ENCODE measurements at regions not wholly inside any gene's neighbourhood (a gene's known extent, or its start where the extent isn't known, plus 50 kb on each side); places are given as distances from the start of the nearest gene placed in this dataset.

DNA sequence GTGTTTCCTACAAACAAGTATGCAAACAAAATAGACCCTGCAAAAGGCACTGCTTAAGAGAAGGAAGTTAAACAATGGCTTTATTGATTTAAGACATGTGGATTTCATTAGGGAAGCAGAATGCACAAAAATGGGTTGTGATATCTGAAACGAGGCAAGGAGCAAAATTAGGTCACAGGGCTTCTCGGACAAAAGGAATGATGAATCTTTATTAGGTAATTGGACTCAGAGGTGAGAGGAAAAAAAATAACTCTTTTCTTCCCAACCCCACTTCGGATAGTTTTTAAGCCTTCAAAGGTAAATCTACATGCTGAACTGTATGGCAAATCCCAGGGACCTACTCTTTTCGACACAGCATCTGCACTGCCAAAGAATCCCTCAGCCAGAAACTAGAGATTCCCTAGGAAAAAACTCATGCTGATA lies 183.0 kb upstream of the TAB2 start:
- TF ChIP-seq, protein P1, sequence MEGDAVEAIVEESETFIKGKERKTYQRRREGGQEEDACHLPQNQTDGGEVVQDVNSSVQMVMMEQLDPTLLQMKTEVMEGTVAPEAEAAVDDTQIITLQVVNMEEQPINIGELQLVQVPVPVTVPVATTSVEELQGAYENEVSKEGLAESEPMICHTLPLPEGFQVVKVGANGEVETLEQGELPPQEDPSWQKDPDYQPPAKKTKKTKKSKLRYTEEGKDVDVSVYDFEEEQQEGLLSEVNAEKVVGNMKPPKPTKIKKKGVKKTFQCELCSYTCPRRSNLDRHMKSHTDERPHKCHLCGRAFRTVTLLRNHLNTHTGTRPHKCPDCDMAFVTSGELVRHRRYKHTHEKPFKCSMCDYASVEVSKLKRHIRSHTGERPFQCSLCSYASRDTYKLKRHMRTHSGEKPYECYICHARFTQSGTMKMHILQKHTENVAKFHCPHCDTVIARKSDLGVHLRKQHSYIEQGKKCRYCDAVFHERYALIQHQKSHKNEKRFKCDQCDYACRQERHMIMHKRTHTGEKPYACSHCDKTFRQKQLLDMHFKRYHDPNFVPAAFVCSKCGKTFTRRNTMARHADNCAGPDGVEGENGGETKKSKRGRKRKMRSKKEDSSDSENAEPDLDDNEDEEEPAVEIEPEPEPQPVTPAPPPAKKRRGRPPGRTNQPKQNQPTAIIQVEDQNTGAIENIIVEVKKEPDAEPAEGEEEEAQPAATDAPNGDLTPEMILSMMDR (IDR thresholded peaks at IDR 0.05; ENCODE audit: extremely low read depth, missing control alignments) = no peak
- DNase-seq (ENCODE audit: low spot score) = no peak

DNA sequence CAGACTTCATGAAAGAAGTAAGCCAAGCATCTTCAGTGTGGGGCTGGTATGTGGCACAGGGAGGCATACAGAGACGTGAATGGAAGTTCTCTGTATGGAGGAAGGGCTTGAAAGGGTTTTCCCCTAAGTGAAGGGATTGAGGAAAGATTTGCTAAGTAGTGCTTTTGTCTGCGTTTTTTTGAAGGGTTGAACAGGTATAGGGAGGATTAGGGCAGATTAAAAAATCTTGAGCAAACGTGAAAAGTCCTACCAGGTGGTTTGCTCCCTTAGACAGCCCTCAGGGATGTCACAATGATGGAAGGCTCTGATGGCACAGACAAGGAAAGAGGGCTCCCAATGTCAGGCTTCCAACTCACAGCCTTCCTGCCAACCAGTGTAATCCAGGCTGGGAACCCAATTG lies 181.7 kb upstream of the TAB2 start:
- TF ChIP-seq, protein P1 (IDR thresholded peaks at IDR 0.05; ENCODE audit: extremely low read depth, missing control alignments) = no peak
- DNase-seq (ENCODE audit: low spot score) = no peak

DNA sequence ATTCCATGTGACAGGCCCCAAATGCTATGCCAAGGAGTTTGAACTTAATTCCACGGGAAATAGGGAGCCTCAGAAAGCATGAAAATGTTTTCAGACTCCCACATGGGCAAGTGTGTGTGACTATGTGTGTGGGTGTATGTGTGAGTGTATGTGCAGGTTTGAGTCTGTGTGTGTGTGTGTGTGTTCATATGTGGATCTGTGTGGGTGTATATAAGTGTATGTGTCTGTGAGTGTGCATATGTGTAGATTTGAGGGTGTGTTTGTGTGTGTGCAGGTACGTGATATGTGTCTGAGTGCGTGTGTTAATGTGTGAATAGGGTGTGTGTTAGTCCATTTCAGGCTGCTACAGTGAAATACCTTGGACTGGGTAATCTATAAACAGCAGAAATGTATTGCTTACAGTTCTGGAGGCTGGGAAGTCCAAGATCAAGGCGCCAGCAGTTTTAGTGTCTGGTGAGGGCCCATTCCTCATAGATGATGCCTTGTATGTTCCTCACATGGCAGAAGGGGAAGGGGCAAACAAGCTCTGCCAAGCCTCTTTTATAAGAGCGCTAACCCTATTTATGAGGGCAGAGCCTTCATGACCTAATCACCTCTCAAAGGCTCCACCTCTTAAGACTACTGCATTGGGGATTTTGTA lies 181.1 kb upstream of the TAB2 start:
- TF ChIP-seq, protein P1 (IDR thresholded peaks at IDR 0.05; ENCODE audit: extremely low read depth, missing control alignments) = no peak
- no peak for DNase-seq (ENCODE audit: low spot score)

DNA sequence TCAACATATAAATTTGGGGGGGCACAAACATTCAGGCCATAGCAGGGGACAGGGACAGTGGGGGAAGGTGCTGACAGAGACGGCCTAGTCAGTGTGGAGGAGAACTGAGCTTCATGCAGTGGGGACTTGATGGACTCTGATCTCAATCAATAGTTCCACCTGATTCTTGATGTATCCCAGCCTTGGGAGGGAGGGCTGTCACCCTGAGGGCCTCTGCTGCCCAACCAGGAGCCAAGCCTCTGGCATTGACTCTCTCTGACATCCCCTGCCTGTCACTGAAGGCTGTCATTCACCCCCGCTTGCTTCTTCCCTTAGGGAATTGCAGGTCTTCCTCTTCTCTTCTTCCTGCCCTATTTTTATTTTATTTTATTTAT lies 180.6 kb upstream of the TAB2 start:
- TF ChIP-seq, protein P1 (IDR thresholded peaks at IDR 0.05; ENCODE audit: extremely low read depth, missing control alignments) = no peak
- no peak for DNase-seq (ENCODE audit: low spot score)

DNA sequence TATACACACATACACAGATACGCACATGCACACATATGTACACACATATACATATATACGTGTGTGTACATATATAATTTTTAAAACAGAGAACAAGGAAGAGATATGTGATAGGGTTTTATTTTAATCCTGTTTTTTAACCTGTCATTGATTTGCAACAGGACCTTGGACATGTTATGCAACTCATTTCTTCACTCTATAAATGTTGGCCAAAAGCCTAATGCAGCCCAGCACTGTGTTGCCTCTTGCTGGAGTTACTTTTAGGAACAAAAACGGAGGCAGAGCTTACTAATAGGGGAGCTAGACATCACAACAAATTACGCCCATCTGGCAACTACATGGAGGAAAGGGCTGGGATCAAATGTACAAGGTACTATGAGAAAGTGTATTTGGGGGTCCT lies 179.9 kb upstream of the TAB2 start:
- DNase-seq (ENCODE audit: low spot score) = no peak
- TF ChIP-seq, protein P1 (IDR thresholded peaks at IDR 0.05; ENCODE audit: extremely low read depth, missing control alignments) = no peak

DNA sequence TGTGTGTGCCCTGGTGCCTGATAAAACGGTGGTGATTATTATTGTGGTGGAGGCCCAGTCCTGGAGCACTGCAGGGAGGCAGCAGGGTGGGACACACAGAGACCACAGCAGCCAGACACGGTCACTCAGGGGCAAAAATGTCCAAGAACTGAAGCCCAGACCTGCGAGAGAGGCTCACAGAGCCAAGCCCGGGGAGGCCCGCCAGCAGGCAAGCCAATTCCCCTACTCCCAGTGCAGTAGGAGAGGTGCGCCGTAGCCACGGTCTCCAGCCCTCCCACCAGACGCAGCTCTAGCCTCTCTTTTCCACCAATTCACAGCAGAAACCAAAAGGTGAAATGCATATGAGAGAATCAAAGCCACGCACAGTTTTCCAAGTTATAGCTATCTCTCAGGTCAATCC lies 179.4 kb upstream of the TAB2 start:
- DNase-seq (ENCODE audit: low spot score) = no peak
- TF ChIP-seq, protein P1 (IDR thresholded peaks at IDR 0.05; ENCODE audit: extremely low read depth, missing control alignments) = no peak

DNA sequence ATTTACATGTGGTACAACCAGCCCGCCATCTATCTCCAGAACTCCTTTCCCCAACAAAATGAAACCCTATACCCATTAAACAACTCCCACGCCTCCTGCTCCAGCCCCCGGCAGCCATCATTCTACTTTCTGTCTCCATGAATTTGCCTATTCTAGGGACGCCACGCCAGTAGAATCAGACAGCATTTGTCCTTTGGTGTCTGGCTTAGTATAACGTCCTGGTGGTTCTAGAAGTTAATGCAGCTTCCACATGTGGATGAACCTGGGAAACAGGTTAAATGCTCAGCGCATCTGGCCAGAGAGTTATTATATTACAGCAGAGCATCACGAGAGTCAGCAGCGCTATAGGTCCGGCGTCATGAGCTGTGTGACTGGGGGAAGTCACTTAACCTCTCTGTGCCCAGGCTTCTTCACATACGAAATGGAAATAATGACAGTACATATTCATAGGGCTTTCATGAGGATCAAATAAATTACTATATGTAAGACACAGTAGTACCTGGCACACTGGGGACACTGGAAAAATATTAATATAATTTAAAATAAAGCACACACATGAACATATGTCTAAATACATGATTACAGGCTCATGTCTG lies 178.7 kb upstream of the TAB2 start:
- TF ChIP-seq, protein P1 (IDR thresholded peaks at IDR 0.05; ENCODE audit: extremely low read depth, missing control alignments) = no peak
- DNase-seq (ENCODE audit: low spot score) = no peak
